ENCODE measurements at regions not wholly inside any gene's neighbourhood (a gene's known extent, or its start where the extent isn't known, plus 50 kb on each side); places are given as distances from the start of the nearest gene placed in this dataset.

DNA sequence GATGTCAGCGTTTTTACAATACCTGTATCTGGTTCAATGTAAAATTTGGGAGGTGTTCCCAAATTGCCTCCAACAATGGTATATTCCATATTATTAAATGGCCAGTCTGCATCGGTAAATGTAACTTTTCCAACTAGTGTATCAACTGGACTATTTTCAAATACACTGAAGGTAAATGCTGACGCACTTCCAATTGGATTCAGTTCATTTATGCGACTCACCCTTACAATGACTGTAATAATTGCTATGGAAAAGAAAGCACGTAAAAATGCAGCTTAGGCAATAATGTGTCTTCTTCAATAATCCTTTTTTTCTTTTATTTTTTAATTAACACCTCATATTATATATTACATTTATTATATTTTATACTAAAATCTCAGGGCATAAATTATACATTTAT lies 209.1 kb downstream of the HGF start:
- DNase-seq (ENCODE audit: low read depth, low spot score) (no peak), FAIRE-seq (no peak)
- TF ChIP-seq, protein P1, sequence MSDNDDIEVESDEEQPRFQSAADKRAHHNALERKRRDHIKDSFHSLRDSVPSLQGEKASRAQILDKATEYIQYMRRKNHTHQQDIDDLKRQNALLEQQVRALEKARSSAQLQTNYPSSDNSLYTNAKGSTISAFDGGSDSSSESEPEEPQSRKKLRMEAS (IDR thresholded peaks at IDR 0.05; ENCODE audit: insufficient read depth, insufficient read length): no peak
- TF ChIP-seq EZH2 (IDR thresholded peaks at IDR 0.05; ENCODE audit: borderline replicate concordance, low read depth, low read length, severe bottlenecking) (no peak), FOS (IDR thresholded peaks at IDR 0.05; ENCODE audit: borderline replicate concordance, insufficient read depth, low read length) (no peak), JUN (IDR thresholded peaks at IDR 0.05; ENCODE audit: borderline replicate concordance, insufficient read depth, insufficient read length, low read depth) (no peak), MYC (IDR thresholded peaks at IDR 0.05; ENCODE audit: low read depth, low read length) (no peak), POLR2AphosphoS5 (IDR thresholded peaks at IDR 0.05; ENCODE audit: insufficient read depth, low read depth, low read length) (no peak), GATA2 (IDR thresholded peaks at IDR 0.05; ENCODE audit: insufficient read depth, insufficient read length, low read depth, low read length) (no peak), POLR2A (IDR thresholded peaks at IDR 0.05; ENCODE audit: low read depth, low read length) (no peak)
- TF ChIP-seq, protein P2, sequence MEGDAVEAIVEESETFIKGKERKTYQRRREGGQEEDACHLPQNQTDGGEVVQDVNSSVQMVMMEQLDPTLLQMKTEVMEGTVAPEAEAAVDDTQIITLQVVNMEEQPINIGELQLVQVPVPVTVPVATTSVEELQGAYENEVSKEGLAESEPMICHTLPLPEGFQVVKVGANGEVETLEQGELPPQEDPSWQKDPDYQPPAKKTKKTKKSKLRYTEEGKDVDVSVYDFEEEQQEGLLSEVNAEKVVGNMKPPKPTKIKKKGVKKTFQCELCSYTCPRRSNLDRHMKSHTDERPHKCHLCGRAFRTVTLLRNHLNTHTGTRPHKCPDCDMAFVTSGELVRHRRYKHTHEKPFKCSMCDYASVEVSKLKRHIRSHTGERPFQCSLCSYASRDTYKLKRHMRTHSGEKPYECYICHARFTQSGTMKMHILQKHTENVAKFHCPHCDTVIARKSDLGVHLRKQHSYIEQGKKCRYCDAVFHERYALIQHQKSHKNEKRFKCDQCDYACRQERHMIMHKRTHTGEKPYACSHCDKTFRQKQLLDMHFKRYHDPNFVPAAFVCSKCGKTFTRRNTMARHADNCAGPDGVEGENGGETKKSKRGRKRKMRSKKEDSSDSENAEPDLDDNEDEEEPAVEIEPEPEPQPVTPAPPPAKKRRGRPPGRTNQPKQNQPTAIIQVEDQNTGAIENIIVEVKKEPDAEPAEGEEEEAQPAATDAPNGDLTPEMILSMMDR (IDR thresholded peaks at IDR 0.05; ENCODE audit: extremely low read depth in 1 of 2, insufficient read depth in 1 of 2, low read depth in 1 of 2, low read length in 2 of 2): no peak
- Histone ChIP-seq H3K9me3 (replicated peaks; ENCODE audit: control insufficient read depth, insufficient read depth, low read length) (no peaks in the 10 kb centered on the region), H2AFZ (ENCODE audit: low read depth, low read length) (no peak overlapping the region), H3K79me2 (ENCODE audit: control insufficient read depth, insufficient read depth, low read length) (no peaks in the 10 kb centered on the region), H3K27ac (ENCODE audit: insufficient read depth, low read depth, low read length) (no peak overlapping the region), H3K9me1 (replicated peaks; ENCODE audit: control insufficient read depth, extremely low read depth, insufficient read depth, low read length) (no peaks in the 10 kb centered on the region), H4K20me1 (replicated peaks; ENCODE audit: control insufficient read depth, extremely low read depth, insufficient read depth, low read length) (no peaks in the 10 kb centered on the region), H3K4me3 (replicated peaks in 1 of 3; ENCODE audit: insufficient read depth in 1 of 3, low read depth in 1 of 3, low read length in 3 of 3) (no peak overlapping the region), H3K9ac (replicated peaks; ENCODE audit: extremely low read depth, insufficient read depth, low read length) (no peak overlapping the region), H3K4me2 (ENCODE audit: insufficient read depth, low read length) (no peak overlapping the region), H3K27me3 (ENCODE audit: control insufficient read depth in 2 of 2, insufficient read depth in 2 of 2, low read length in 2 of 2) (no peaks in the 10 kb centered on the region), H3K36me3 (ENCODE audit: control insufficient read depth in 2 of 2, extremely low read depth in 1 of 2, insufficient read depth in 2 of 2, low read length in 2 of 2) (no peaks in the 10 kb centered on the region), H3K4me1 (ENCODE audit: control insufficient read depth, extremely low read depth, insufficient read depth, low read length) (no peaks in the 10 kb centered on the region)
- dilution Hi-C loops (cut with MboI; ENCODE audit: extremely low pct_ligation_motif_present, low sequenced_read_pairs) (no loop called here), intact Hi-C loops (cut with micrococcal nuclease) (no loop called here)
- CTCF ChIA-PET: interaction anchor here (1.0 kb wide), 1 partner anchor 12 kb away, joined by 3 read pairs; no protein-coding TSS in a partner anchor
- POLR2A ChIA-PET: no interaction called here
- no TSS peak for BruUV-seq (replicated peaks)
